ENCODE measurements at regions not wholly inside any gene's neighbourhood (a gene's known extent, or its start where the extent isn't known, plus 50 kb on each side); places are given as distances from the start of the nearest gene placed in this dataset.

- DNase-seq: no peak
These were observed 1382.8 kb upstream of the CDH9 start for GRCh38 chr5:28421141-28421540.

- no peak for DNase-seq
These were observed 1377.5 kb upstream of the CDH9 start for GRCh38 chr5:28415791-28416443.

DNA sequence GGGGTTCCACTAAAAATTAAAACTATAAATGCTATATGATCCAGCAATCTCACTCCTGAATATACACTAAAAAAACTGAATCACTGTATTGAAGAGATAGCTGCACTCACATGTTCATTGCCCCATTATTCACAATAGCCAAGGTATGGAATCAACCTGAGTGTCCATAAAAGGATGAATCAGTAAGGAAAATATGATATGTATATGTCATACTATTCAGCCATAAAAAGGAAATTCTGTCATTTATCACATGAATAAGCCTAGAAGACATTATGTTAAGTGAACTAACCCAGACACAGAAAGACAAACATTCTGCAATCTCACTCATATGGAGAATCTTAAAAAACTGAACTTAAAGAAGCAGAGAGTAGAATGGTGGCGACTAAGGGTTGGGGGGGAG, 1376.2 kb upstream of the CDH9 start:
- no peak for DNase-seq

DNA sequence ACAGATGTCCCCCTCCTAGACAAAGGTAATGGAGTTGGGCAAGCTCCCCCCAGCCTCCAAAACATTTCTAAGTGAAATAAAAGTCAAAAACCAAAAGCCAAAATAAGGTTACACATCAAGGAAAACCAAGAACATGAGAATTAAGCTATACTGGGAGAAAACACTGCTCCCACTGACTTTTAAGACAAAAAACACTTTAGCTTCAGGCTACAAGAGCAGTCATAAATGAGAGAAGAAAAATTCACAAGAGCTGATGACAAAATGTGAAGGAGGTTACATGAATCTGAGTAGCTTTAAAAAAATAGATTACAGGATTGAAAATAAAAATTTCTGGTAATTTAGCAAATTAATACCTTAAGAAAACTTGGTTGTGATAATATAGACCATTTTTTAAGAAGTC, 1370.3 kb upstream of the CDH9 start:
- no peak for DNase-seq

GRCh38 chr5:28408186-28408585, 1369.8 kb upstream of the CDH9 start:
- peak; percentile 81 for DNase-seq

- DNase-seq: no peak
These were observed 1366.1 kb upstream of the CDH9 start for GRCh38 chr5:28404363-28405071.

DNA sequence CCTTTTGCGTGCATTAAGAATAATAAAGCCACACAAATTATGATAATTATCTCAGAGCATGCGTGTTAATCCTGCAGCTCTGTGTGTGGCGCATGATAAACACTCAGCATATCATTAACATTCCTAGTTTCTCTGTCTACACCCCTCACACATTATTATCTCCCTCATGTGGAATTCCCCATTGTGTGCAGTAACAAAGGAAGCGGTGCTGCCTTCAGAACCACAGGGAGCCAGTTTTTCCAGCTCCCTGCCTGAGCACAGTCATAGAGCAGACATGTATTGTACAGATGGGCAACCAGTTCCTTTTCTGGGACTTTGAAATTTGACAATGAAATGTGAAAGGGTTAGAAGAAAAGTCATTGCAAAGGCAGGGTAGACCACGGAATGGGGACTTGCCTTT, 1365.5 kb upstream of the CDH9 start:
- peak; percentile 26 for DNase-seq

GRCh38 chr5:28402590-28403301, 1364.4 kb upstream of the CDH9 start:
- no peak for DNase-seq

DNA sequence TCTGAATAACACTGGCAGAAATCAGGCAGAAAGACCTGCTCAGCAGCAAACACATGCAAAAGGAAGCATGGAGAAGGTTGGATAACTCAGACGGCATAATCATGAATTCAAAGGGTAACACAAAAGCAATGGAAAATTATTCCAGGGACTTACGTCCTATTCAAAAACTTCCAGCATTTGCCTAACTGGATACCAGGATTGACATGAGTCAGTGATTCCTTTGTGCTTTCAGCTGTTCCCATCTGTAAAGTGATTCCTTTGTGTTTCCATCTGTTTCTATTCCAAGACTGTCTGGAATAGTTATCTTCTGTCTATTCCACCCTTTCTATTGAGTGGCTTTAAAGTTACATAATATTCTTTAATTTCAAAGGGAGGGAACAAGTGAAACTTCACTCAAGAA, 1361.7 kb upstream of the CDH9 start:
- peak; percentile 5 for DNase-seq

DNA sequence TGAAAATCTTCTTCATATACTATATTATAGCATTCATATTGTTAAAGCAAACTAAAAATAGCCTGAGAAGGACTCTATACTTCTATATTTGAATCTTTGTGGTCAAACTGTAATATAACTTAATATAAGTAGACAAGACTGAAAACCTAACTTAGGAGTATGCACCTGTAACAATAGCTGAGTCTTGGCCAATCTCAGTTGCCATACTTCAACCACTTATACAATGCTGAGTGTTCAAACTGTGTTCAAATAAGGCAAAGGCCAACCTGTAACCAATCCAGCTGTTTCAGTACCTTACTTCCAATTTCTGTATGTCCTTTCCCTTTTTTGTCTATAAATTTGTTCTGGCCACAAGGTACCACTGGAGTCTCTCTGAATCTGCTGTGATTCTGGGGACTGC, 1360.8 kb upstream of the CDH9 start:
- no peak for DNase-seq

GRCh38 chr5:28398185-28398584, 1359.8 kb upstream of the CDH9 start:
- no peak for DNase-seq

- DNase-seq: peak; percentile 60
These were observed 1359.1 kb upstream of the CDH9 start for GRCh38 chr5:28397502-28397941.

DNA sequence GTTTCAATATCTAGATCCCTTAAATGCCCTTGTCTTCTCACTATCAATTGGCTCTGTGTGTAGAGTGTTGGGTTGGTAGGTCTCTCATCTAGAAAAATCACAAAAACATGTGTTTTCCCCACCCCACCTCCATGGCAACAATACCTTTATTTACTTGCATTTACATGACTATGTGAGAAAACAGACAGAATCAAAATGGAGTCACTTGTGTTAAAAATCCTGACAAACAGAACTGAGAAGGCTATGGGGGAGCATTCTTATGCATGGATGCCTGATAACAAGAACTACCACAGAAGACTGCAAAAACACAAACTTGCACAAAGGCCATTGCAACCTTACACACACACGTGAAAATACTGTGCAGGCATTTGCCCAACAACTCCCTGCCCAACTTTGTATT, 1352.9 kb upstream of the CDH9 start:
- no peak for DNase-seq

DNA sequence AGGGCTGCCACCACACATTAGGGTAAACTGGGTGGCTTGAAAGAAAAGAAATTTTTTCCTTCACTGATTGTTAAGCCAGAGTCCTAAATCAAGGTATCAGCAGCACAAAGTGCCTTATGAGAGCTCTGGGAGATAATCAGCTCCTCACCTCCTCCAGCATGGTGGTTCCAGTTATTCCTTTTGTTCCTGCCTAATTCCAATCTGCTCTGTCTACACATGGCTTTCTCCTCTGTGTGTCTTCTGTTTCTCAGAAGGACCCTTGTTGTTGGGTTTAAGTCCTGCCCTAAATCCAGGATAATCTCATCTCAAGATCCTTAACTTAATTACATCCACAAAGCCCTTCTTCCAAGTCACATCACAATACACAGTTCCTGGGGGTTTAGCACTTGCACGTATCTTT, 1352.0 kb upstream of the CDH9 start:
- no peak for DNase-seq

GRCh38 chr5:28389727-28390126, 1351.3 kb upstream of the CDH9 start:
- DNase-seq: peak; percentile 25

DNA sequence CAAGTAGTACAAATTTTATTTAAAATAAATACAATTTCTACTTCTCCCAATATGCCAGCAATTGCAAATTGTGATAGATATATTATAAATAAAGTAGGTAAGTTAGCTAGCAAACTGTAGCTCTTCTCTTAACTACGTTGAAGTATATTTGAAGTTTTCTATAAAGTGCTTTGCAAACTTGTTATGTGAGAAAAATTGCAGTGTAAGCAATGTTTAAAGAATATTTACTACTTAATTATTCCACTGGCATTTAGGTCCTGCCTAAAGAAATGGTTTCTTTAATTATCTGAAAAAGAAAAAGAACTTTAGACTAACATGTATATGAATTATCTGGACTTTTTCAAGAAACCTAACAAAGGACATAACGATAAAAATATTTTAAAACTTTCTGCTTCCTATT, 1350.0 kb upstream of the CDH9 start:
- no peak for DNase-seq

DNA sequence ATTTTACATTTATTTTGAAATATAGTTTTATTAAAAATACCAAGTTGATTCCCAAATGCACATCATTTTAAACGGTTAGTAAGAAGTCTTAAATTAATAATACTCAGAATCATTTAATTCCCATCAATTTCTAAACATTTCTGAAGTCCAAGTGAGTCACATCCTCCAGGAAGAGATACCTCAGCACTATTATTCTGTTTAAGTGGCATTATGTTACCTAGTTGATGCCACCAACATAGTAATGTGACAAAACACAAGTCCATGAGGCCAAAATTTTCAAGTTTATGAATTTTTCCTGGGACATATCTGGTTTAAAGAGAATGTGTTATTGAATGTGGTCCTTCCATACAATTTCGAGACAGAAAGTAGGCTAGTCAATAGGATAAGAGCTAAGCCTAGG, 1348.3 kb upstream of the CDH9 start:
- no peak for DNase-seq

- no peak for DNase-seq
These were observed 1341.8 kb upstream of the CDH9 start for GRCh38 chr5:28380167-28380566.

DNA sequence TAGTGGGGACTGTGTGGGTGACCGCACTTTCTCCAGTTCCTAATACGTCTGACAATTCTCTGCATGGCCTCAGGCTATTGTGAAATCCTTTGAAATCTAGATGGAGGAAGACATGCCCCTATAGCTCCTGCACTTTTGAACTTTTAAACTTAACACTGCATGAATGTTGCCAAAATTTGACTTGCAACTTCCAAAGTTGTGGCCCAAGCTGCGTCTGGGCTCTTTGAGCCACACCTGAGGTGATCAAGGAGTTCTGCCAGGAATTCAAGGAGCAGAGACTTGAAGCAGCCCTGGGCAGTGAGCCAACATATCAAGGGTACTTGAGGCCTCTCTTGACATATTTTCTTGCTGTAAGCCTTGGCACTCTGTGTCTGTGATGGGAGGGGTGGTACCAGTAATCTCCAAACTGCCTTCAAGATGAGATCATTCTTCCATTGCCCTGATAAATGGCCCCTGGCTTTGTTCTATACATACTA, 1336.1 kb upstream of the CDH9 start:
- DNase-seq: peak; percentile 23

- no peak for DNase-seq
These were observed 1332.5 kb upstream of the CDH9 start for GRCh38 chr5:28370896-28371295.

DNA sequence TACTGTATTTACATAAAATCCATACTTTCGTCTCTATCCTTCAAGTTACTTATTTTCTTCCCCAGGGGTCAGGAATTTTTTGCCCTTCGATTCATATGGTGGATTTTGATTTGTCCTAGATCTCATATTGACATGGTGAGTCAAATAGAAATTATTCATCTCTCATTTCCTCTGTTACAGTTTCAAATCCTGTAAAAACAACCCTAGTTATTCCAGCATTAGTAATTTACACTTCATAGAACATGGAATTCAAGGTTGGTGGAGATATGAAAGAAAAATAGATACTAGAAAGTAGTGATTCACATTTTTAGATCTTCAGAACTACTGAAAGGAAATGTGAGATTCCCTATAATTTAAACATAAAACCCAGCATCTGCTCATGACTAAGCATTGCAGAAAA, 1331.0 kb upstream of the CDH9 start:
- peak; percentile 6 for DNase-seq

GRCh38 chr5:28355831-28356230, 1317.4 kb upstream of the CDH9 start:
- DNase-seq: peak; percentile 8

DNA sequence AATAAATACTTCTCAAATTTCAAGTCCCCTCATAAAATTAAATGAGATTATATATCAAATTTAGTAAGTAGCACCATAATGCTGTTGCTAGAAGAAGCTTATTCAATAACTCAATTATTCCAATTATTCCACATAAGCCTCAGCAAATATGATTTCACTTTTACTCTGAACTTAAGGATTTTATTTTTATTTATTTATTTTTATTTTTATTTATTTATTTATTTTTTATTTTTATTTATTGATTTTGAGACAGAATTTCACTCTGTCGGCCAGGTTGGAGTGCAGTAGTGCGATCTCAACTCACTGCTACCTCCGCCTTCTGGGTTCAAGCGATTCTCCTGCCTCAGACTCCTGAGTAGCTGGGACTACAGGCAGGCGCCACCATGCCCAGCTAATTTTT, 1308.3 kb upstream of the CDH9 start:
- DNase-seq: no peak

DNA sequence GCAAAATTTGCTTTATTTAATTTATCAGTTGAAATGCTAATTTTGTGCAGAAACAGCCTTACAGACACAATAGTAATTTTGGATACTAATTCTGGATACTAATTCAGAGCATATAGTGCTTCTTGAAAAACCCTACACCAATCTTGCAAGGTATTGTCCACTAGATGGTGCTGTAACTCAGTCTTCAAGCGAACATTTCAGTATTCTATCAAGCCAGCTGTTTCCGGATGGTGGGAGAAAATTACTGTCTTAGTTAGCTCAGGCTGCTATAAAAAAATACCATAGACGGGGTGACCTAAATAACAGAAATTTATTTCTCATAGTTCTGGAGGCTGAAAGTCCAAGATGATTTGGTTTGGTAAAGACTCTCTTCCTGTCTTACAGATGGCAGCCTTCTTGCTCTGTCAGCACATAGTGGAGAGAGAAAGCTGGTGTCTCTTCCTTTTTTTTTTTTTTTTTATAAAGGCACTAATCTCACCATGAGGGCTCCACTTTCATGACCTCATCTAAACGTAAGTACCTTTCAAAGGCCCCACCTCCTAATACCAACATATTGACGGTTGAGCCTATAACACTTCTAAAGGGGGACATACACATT, 1306.5 kb upstream of the CDH9 start:
- DNase-seq: peak; percentile 42

Measured in fibroblast of upper back skin (primary cell).